ENCODE measurements at regions not wholly inside any gene's neighbourhood (a gene's known extent, or its start where the extent isn't known, plus 50 kb on each side); places are given as distances from the start of the nearest gene placed in this dataset.

GRCh38 chr16:86077243-86077940, 178.4 kb downstream of the IRF8 start:
- TF ChIP-seq CTCF (IDR thresholded peaks at IDR 0.05) (no peak), EZH2 (IDR thresholded peaks at IDR 0.05) (no peak), EZH2phosphoT487 (IDR thresholded peaks at IDR 0.05) (no peak)

Data from neural progenitor cell (in vitro differentiated cells).